SHP77 (cell line): ENCODE measurements at regions not wholly inside any gene's neighbourhood (a gene's known extent, or its start where the extent isn't known, plus 50 kb on each side); places are given as distances from the start of the nearest gene placed in this dataset.

Source experiments
- DNase-seq, 2 experiments: peaks; one replicate each; lab custom pipeline; 2025; lab: John Stamatoyannopoulos, UW

DNA sequence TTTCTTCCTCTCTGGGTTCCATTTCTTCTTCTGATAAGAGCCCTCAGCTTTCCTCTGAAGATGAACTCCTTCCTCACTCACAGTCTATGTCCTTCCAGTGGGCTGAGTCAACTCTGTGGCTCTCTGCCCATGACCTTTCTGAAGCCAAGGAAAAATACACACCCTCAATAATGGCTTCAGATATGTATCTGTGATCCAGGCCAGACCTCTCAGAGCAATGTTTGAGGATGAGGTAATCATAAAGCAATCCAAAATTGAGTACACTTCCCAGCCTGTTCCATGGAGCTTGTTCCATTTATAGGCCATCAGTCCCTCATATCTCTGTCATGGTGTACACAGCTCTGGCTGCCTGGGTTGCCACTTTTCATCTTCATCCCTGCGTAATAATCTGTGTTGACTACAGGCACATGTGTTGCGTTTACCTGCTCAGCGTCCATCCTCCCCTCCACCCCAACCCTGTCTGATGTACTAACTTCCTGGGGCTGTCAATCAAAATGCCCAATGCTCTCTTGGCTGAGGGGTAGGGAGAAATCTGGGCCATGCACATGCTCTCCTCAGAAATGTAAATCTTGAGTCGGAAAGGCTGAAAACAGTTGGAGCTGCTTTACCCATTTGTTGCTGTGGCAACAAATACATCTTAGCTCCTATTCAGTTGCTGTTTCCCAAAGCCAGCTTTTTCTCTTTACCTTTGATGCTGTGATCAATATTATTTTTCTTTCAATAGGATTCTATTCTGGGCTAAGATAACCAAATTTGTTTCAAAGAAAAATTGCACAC is 377.8 kb upstream of the TMEM132C start:
- no peak for DNase-seq

DNA sequence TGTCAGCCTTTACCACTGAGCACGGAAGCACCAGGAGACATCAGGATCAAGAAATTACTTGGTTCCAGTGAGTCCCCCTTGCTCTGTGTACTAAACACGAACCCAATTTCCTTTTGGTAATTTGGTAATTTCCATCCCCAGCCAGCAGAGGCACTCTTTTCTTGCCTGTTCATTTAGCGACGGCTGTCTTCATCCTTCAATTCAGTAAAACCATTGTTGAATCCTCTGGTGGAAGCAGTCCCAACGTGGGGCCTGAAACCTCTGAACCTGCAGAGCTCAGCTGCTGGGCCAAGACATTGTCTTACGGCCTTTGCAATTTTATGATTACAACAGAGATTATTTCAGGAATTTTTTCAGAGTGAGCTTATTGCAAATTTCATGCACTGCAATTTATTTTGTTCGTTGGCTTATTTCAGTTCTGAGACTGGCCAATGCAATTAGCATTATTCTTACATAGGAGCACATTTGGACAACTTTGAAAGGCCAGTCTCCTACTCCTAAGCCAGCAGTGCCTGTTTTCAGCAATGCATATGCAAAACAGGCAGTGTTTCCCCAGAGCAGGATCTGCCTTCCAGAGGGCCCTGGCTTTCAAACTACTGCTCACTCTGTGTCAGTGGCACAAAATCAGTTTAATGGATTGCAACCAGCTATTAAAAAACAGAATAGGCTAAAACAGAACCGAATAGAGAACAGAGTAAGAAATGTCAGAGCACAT is 372.9 kb upstream of the TMEM132C start:
- peak; percentile 5 to 14 for DNase-seq

DNA sequence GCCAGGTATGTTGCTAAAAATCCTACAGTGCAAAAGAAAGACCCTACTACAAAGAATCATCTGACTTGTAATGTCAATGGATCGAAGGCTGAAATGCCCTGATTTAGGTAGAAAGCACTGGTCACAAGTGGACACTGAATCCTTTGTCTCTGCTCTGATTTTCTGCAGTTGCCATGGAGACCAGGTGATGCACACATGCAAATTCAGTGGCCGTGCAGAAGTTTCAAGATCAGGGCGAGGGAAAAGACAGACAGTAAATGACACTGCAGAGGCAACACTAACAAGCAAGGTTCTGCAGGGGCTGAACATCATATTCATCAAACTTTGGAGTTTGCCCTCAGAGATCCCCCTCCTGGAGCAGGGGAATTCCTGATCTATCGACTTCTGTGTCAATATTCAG is 370.3 kb upstream of the TMEM132C start:
- no peak for DNase-seq

DNA sequence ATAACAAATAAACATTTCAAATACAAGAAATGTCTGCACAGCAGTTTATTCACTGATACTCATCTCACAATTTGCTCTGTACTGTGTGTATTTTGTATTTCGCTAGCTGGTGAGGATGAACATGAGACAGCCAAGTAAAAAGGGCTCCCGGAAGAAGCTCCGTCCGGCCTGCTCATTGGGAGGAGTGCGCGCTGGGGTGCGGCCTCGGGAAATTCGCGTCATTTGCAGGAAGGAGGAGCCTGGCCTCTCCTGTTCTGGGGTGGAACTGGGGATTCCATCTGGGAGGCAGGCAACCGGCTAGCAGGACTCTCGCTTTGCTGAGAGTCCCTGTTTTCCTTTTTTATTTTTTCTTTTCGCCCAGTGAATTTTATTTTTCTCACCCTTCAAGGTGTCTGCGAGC is 368.4 kb upstream of the TMEM132C start:
- DNase-seq, result no peak

DNA sequence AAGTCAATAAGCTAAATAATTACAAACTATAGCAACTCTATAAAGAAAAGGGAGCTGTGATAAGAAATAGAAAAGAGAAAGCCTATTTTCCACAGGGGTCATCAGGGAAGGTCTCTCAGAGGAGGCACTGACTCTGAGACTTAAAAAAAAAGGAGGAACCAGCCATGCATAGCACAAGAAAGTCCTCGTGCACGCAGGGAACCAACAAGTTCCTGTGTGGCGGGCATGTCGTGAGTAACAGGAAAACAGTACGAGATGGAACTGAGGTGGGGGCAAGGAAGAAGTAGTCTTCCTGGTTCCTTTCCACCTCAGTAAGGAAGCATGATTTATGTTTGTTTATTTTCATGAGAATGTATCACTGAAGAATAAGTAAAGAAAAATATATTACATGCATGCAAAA is 367.0 kb upstream of the TMEM132C start:
- DNase-seq, result no peak

DNA sequence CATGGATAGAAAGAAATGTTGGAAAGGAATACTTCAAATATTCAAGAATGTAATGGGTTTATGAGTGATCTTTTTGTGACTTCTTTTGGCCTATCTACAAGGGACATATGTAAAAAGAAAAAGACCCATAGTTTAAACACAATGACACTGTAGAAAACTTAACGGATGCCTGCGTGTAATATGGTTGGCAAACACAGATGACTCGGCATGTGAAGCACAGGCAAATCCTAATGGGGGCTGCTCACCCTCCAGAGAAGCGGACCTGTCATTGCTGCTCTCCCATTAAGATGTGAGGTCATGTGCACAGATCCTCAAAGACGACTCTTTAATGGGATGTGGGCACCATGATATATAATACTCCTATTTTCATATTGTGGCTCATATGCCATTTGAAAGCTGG is 366.6 kb upstream of the TMEM132C start:
- no peak for DNase-seq

DNA sequence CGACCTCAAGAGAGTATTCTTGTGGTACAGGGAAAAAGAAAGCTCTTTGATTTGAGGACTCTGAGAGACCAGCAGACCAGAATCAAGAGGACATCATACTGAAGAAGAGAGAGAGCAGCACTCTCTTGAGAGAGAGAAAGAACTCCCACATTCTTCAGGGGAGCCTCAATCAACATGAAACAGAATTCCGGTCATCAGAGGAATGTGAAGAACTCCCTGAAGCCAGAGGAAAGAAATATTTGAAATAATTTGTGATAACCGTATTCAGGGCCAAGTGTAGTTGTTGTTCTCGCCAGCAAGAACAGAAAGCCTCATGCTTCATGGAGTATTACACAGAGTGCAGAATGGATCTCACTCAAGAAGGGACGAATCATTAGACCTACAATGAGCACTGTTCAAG is 363.8 kb upstream of the TMEM132C start:
- no peak for DNase-seq

DNA sequence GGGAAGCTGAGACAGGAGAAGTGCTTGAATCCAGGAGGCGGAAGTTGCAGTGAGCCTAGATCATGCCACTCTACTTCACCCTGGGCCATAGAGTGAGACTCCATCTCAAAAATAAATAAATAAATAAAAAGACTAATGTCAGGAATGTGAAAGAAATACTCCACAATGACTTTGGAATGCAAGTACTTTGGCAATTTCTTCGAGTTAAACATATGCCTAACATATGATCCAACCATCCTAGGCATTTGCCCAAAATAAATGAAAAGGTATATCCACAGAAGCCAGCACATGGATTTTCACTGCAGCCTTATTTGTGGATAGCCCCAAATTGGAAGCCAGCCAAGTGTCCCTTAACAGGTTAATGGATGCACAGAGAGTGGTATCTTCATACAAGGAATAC is 357.9 kb upstream of the TMEM132C start:
- no peak for DNase-seq

DNA sequence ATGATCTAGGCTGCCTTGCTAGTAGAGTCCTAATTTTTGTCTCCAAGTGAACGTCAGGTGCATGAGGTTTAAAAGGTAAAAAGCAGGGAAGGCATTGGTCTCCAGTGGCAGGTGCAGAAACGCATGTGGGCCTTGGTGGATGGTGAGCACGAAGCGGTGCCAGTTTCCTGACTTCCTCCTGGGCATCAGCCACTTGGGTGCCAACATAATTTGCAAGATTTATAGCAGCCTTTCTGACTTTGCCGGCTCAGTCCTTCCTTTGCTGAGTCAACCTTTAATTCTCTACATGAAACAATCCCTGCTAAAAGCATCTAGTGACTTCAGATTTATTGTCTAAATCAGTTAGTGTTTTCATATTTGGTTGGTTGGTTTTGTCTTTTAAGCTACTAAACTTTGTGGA is 355.7 kb upstream of the TMEM132C start:
- DNase-seq, result no peak

DNA sequence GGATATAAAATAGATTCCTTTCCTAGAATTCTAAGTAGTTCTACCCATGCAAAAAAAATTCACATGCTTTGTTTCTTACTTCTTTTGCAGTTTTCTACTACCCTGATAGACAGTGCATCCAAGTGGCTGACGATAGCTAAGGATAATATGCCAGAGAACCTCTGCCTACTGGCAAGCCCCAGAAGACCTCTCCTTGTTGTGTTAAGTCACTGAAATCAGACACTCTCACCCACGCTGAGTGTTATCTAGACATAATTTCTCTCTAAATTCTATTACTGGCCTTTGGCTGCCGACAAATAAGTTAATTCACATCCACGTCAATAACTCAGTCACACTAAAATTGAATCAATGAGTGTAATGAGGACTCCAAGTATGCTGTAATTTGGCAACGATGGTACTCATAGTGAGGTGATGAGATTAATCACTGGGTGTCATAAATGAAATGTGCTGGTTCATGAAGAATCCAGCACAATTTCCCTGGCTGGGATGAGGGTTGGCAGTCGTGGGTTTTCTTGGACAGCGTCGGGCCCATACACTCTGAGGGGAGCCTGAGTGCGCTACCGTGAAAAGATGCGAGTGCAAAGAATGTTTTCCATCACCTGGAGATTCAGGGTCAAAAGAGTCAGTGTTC is 354.8 kb upstream of the TMEM132C start:
- no peak for DNase-seq

DNA sequence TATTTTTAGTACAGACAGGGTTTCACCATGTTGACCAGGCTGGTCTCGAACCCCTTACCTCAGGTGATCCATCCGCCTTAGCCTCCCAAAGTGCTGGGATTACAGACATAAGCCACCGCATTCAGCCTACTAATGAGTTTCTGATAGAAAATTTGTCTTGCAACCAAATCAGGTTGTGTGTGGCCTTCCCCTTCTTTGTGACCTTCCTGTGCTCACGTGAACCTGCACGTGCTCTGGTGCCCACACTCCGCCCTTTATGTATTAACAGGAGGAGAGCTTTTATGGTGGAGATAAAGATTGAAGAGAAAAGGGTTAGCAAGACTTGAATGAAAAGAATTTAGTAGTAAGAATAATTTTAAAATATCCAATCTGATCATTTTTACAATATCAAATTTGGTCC is 343.5 kb upstream of the TMEM132C start:
- DNase-seq, result no peak

DNA sequence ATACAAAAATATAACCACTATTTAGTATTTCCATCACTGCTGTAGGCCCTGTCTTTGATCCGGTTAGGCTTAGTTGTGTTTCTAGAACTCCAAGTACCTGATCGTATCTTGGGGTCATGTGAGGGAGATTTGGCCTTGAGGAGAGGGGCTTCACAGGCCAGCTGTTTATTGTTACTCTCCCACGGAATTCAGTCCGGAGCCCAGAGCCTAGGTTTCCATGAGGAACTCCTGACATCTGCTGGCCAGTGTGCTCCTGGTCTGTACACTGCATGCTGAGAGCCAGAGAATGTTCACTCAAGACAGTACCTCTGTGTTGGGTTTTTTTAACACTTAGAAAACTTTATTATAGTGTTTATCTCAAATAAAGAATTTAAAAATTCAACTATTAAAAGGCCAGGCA is 341.0 kb upstream of the TMEM132C start:
- DNase-seq, result peak; percentile 33 to 70

DNA sequence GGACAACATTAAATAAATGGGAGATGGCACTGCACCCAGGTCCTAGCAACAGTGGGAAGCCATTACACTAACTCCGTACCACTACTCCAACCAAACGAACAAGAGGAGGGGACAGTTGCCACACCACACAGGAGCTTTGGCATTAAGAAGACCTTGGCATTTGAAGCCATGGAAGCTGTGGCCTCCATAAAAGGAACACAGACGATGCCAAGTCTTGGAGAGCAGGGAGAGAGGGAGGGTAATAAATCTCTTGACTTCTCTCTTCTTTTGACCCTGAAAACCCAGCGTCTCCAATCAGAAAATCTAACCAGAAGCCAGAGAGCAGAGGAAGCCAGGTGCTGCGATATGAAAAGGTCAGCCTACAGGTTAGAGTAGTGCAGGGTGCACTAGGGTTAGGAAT is 338.8 kb upstream of the TMEM132C start:
- no peak for DNase-seq

DNA sequence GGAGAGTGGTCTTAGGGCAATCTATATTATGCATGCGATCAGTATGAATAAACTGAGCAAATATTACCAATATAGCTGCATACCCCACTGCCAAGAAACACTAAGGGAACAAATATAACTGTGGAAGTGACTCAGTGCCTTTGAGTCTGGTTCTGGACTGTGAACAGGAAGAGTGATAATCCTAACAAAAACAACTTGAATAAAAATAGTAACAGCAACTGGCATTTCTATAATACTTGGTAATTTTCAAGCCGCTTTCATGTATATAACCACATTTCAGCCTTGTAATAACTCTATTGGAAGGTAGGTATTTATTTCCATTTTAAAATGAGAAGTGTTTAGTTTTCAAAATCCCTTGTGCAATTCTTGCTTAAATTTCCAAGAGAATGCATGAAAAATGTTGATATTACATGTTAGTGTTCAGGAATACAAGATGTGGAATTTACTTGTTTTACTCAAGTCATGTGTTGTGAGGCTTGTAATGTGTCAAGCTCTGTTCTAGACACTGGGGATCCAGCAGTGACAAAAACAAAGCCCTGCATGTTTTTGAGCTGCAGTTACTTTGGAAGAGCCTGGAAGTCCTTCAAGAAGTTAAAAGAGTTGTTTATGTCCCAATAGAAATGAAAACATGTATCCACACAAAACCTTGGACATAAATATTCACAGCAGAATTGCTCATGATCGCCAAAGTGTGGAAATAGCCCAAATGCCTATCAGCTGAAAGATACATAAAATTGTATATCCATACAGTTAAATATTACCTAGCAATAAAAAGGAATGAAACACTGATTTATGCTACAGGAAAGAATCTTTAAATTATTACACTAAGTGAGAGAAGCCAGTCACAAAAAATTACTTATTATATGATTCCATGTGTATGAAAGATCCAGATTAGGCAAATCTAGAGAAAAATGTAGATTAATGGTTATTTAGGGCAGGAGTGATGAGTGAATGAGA is 338.1 kb upstream of the TMEM132C start:
- DNase-seq, result no peak

DNA sequence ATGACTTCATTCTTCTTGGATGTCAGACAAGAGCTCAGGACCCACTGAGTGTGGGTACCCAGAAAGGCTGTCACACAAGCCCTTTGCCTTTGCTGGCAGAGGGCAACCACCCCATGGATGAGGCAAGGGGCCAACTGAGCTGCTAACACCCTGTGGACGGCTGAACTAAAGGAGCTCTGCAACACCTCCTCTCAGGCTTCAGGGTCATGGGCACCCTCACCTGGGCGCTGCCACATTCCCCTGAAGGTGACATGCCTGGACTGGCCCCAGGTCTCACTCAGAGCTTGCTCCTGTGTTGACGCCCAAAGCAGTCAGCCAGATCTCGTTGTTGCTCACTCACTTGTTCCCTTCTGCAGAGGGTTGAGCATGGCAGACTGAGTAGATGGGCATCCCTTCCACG is 336.8 kb upstream of the TMEM132C start:
- DNase-seq, result no peak

DNA sequence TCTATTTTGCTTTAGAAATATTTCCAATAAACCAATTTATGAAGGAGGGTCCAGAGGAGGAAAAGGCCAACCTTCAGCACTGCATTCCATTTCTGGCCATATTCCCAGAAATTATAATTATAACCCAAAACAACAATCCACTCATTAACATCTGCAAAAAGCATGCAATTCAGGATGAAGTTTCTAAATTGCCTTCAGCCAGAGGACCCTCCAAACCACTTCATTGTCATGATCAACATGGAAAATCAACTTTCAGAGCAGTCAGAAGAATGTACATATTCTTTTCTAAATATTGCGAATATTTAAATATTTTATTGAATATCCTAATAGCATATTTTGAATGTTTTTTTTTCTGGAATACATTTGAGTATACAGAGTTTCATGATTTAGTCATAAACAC is 332.6 kb upstream of the TMEM132C start:
- DNase-seq, result no peak

DNA sequence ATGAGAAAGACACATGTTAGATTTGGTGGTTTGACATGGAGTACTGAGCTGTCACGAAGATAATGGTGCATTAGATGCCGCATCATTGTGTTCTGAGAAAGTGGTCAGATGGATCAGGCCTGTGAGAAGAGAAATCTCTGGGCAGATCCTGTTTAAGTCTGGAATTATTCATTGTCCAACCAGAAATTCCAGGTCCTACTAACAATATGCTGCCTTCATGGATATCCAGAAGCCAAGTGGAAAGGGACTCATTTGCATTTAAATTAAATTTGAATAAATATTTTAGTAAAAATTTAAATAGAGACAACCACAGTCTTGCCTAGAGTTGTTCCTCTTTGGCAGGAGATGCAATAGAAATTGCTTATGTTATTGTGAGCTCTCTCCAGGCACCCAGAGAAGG is 330.5 kb upstream of the TMEM132C start:
- no peak for DNase-seq

DNA sequence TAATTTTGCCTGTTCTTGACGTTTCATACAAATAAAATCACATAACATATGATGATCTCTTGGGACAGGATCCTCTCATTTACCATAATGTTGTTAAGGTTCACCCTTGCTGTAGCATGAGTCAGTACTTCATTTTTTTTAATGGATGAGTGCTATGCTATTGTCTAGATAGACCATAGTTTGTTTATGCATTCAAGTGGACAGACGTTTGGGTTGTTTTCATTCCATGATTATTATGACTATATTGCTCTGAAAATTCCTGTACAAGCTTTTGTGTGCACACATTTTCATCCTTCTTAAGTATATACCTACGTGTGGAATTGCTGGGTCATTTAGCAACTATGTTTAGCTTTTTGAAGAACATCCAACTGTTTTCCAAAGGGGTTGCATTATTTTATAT is 325.6 kb upstream of the TMEM132C start:
- no peak for DNase-seq

DNA sequence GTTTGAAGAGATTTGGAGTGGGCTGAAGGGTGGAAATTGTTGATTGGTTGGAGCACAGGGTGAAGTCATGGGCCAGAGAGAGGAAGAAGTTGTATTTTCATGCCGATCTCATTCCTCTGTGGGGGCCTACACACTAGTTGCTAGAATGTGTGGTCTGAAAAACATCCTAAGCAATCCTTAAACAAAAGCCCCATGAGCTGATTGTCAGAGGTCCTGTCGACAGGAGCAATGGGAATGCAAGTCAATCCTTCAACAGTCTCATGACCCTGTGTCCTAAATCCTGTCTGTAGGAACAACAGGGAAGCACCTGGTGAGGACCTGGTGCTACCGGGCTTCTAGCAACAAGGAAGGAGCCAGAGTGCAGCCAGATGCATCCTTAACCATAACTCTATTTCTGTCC is 324.0 kb upstream of the TMEM132C start:
- DNase-seq, result no peak

DNA sequence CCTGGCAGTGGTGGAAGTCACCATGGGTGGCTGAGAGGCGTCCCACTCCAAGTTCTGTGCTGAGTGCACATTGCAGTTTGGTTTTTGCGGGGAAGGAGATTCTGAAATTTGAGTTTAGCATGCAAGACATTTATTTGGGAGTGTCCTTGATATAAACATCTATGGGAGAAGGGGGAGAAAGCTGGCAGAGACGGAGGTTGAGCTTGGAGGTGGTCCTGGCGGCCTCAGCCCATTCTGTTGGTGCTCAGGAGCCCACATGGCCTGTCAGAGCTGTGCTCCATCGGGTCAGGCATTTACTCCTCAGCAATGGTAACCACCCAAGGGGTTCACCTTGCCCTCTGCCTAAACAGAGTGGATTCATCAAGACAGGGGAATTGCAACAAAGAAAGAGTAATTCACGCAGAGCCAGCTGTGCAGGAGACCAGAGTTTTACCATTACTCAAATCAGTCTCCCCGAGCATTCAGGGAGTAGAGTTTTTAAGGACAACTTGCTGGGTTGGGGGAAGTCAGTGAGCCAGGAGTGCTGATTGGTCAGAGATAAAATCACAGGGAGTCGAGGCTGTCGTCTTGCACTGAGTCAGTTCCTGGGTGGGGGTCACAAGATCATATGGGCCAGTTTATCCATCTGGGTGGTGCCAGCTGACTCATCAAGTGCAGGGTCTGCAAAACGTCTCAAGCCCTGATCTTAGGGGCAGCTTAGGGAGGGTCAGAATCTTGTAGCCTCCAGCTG is 323.3 kb upstream of the TMEM132C start:
- no peak for DNase-seq

DNA sequence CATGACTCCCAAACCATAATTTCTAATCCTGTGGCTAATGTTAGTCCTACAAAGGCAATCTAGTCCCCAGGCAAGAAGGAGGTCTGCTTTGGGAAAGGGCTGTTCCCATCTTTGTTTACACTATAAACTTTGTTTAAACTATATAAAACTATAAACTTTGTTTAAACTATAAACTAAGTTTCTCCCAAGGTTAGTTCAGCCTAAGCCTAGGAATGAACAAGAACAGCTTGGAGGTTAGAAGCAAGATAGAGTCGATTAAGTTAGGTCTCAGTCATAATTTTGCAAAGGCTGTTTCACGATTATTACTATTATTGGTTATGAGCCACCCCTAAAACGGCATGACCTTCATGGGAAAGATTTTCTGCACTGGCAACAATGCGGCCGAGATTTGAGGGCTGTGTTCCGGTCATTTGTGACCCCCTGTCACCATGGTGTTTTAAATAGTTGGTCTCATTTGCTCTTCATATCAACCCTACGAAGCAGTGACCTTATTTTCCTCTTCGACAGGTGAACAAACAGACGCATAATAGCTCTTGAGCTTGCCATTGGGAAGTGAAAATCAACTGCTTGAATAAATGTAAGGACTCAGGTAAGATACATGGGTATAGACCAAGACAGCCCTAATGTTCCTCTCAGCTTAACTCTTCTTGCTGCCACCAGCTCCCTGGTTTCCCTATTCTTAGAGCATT is 322.6 kb upstream of the TMEM132C start:
- peak; percentile 3 to 22 for DNase-seq
